ENCODE measurements at regions not wholly inside any gene's neighbourhood (a gene's known extent, or its start where the extent isn't known, plus 50 kb on each side); places are given as distances from the start of the nearest gene placed in this dataset.

- ChIA-PET CTCF (no interaction called here), POLR2A (no interaction called here)
- H3K9me3 Mint-ChIP-seq, result peaks cover 0 to 2% (median 0%) of the 10 kb centered on the region in 5 donors
- H3K4me3 ChIP-seq (ENCODE audit: low read length), result no peak overlapping the region
- peaks cover 3 to 33% of the 10 kb centered on the region in 2 donors for H3K27me3 Mint-ChIP-seq
- no peak for DNase-seq
- H3K9me3 ChIP-seq (ENCODE audit: low read length), result no peaks in the 10 kb centered on the region
- H3K4me1 Mint-ChIP-seq, result no peaks in the 10 kb centered on the region
- no peaks in the 10 kb centered on the region for H3K27me3 ChIP-seq (ENCODE audit: insufficient read depth, low read length, poor library complexity, severe bottlenecking)
- H3K27ac ChIP-seq (ENCODE audit: low read depth, low read length), result no peak overlapping the region
- H3K4me3 Mint-ChIP-seq, result no peak overlapping the region
- peaks cover 0 to 2% (median 0%) of the 10 kb centered on the region in 3 donors for H3K36me3 Mint-ChIP-seq
- peak overlapping the region in 1 of 8 donors; percentile 40 for H3K27ac Mint-ChIP-seq
- H3K4me1 ChIP-seq (ENCODE audit: insufficient read depth, low read length), result no peaks in the 10 kb centered on the region
- H3K36me3 ChIP-seq (ENCODE audit: insufficient read depth, low read length), result no peaks in the 10 kb centered on the region
Observed at GRCh38 chr12:94047781-94048567, 100.4 kb upstream of the PLXNC1 start.

- POLR2A ChIA-PET, result no interaction called here
- Histone ChIP-seq H3K27ac (ENCODE audit: low read depth, low read length) (no peak overlapping the region), H3K4me1 (ENCODE audit: insufficient read depth, low read length) (no peaks in the 10 kb centered on the region), H3K4me3 (ENCODE audit: low read length) (no peak overlapping the region), H3K27me3 (ENCODE audit: insufficient read depth, low read length, poor library complexity, severe bottlenecking) (no peaks in the 10 kb centered on the region), H3K36me3 (ENCODE audit: insufficient read depth, low read length) (no peaks in the 10 kb centered on the region), H3K9me3 (ENCODE audit: low read length) (no peaks in the 10 kb centered on the region)
- CTCF ChIA-PET, result no interaction called here
- Mint-ChIP-seq H3K36me3 (peaks cover 0 to 2% (median 0%) of the 10 kb centered on the region in 3 donors), H3K27ac (no peak overlapping the region), H3K4me1 (no peaks in the 10 kb centered on the region), H3K27me3 (peaks cover 3 to 33% of the 10 kb centered on the region in 2 donors), H3K4me3 (no peak overlapping the region), H3K9me3 (peaks cover 0 to 2% (median 0%) of the 10 kb centered on the region in 5 donors)
- no peak for DNase-seq
Observed at GRCh38 chr12:94048757-94049156, 99.6 kb upstream of the PLXNC1 start.

DNA sequence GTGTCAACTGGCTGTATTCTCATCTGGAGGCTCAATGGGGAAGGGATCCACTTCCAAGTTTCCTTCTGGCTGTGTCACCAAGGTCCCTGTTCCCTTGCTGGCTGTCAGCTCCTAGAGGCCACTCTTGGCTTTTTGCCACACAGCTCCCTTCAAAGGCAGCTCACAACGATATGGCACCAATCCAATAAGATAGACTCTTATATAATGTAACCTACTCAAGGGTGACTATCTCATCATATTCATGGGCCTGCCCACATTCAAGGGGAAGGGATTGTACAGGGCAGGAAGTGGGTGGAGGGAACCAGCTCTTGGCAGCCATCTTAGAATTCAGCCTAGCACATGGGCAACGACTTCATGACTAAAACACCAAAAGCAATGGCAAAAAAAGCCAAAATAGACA, 98.7 kb upstream of the PLXNC1 start:
- H3K27me3 Mint-ChIP-seq, result peaks cover 3 to 33% of the 10 kb centered on the region in 2 donors
- no peak overlapping the region for H3K4me3 Mint-ChIP-seq
- POLR2A ChIA-PET, result no interaction called here

GRCh38 chr12:94053676-94054075, 94.7 kb upstream of the PLXNC1 start:
- DNase-seq, result no peak
- H3K4me3 ChIP-seq (ENCODE audit: low read length), result no peak overlapping the region
- Mint-ChIP-seq H3K27me3 (peaks cover 3 to 32% of the 10 kb centered on the region in 2 donors), H3K9me3 (peaks cover 0 to 3% (median 2%) of the 10 kb centered on the region in 5 donors), H3K4me1 (no peaks in the 10 kb centered on the region), H3K27ac (no peak overlapping the region), H3K36me3 (peaks cover 0 to 2% (median 0%) of the 10 kb centered on the region in 3 donors), H3K4me3 (no peak overlapping the region)
- H3K36me3 ChIP-seq (ENCODE audit: insufficient read depth, low read length), result no peaks in the 10 kb centered on the region
- H3K27me3 ChIP-seq (ENCODE audit: insufficient read depth, low read length, poor library complexity, severe bottlenecking), result no peaks in the 10 kb centered on the region
- ChIA-PET CTCF (interaction anchor here (1.1 kb wide), 1 partner anchor 70 kb away, joined by 3 read pairs; no protein-coding TSS in a partner anchor), POLR2A (no interaction called here)
- no peaks in the 10 kb centered on the region for H3K9me3 ChIP-seq (ENCODE audit: low read length)
- H3K4me1 ChIP-seq (ENCODE audit: insufficient read depth, low read length), result no peaks in the 10 kb centered on the region
- no peak overlapping the region for H3K27ac ChIP-seq (ENCODE audit: low read depth, low read length)

More for the DNA sequence above, 98.7 kb upstream of the PLXNC1 start:
- peaks cover 0 to 3% (median 2%) of the 10 kb centered on the region in 5 donors for H3K9me3 Mint-ChIP-seq
- peaks cover 0 to 2% (median 0%) of the 10 kb centered on the region in 3 donors for H3K36me3 Mint-ChIP-seq
- CTCF ChIA-PET, result no interaction called here
- no peak overlapping the region for H3K27ac ChIP-seq (ENCODE audit: low read depth, low read length)
- H3K36me3 ChIP-seq (ENCODE audit: insufficient read depth, low read length), result no peaks in the 10 kb centered on the region
- H3K4me3 ChIP-seq (ENCODE audit: low read length), result no peak overlapping the region
- DNase-seq, result no peak
- H3K9me3 ChIP-seq (ENCODE audit: low read length), result no peaks in the 10 kb centered on the region
- H3K4me1 ChIP-seq (ENCODE audit: insufficient read depth, low read length), result no peaks in the 10 kb centered on the region
- no peaks in the 10 kb centered on the region for H3K4me1 Mint-ChIP-seq
- H3K27ac Mint-ChIP-seq, result no peak overlapping the region
- H3K27me3 ChIP-seq (ENCODE audit: insufficient read depth, low read length, poor library complexity, severe bottlenecking), result no peaks in the 10 kb centered on the region

- peaks cover 0 to 8% (median 2%) of the 10 kb centered on the region in 3 donors for H3K36me3 Mint-ChIP-seq
- no peaks in the 10 kb centered on the region for H3K9me3 ChIP-seq (ENCODE audit: low read length)
- no peaks in the 10 kb centered on the region for H3K27me3 ChIP-seq (ENCODE audit: insufficient read depth, low read length, poor library complexity, severe bottlenecking)
- ChIA-PET POLR2A (no interaction called here), CTCF (no interaction called here)
- no peak overlapping the region for H3K4me3 ChIP-seq (ENCODE audit: low read length)
- peaks cover 0 to 3% (median 2%) of the 10 kb centered on the region in 5 donors for H3K9me3 Mint-ChIP-seq
- peaks cover 5 to 24% of the 10 kb centered on the region in 2 donors for H3K27me3 Mint-ChIP-seq
- no peaks in the 10 kb centered on the region for H3K4me1 ChIP-seq (ENCODE audit: insufficient read depth, low read length)
- DNase-seq, result no peak
- no peak overlapping the region for H3K27ac ChIP-seq (ENCODE audit: low read depth, low read length)
- no peak overlapping the region for H3K27ac Mint-ChIP-seq
- H3K4me3 Mint-ChIP-seq, result no peak overlapping the region
- no peaks in the 10 kb centered on the region for H3K36me3 ChIP-seq (ENCODE audit: insufficient read depth, low read length)
- H3K4me1 Mint-ChIP-seq, result no peaks in the 10 kb centered on the region
Observed at GRCh38 chr12:94055528-94055927, 92.8 kb upstream of the PLXNC1 start.

DNA sequence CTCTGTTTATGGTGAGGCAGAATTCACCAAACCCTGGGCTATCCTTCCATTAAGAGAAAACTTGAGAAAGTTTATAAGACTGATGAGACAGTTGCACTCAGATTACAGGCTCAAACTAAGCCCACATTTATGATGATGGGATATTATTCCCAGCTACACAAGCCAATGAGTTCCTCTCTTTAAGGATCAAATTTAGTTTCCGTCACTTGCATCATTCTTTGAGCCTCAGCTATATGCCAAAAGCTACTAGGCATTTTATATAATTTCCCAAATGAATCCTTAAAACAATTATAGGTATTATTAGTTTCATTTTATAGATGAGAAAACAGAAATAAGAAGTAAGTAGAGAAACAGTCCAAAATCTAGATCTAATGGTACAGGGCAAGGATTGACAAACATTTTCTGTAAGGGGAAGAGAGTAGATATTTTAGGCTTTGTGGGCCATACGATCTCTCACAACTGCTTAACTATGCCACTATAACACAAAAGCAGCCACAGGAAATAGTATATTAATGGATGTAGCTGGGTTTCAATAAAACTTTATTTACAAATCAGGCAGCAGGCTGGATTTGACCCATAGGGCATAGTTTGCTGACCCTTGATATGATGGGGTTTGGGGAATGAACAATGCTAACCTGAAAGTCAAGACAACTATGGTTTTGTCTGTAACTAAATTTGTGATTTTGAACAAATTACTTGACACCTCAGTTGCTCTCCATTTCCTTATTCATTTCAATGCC, 91.8 kb upstream of the PLXNC1 start:
- Histone ChIP-seq H3K36me3 (ENCODE audit: insufficient read depth, low read length) (no peaks in the 10 kb centered on the region), H3K27me3 (ENCODE audit: insufficient read depth, low read length, poor library complexity, severe bottlenecking) (no peaks in the 10 kb centered on the region), H3K4me3 (ENCODE audit: low read length) (no peak overlapping the region), H3K27ac (ENCODE audit: low read depth, low read length) (no peak overlapping the region), H3K9me3 (ENCODE audit: low read length) (no peaks in the 10 kb centered on the region), H3K4me1 (ENCODE audit: insufficient read depth, low read length) (no peaks in the 10 kb centered on the region)
- Mint-ChIP-seq H3K9me3 (peaks cover 0 to 3% (median 0%) of the 10 kb centered on the region in 5 donors), H3K36me3 (peaks cover 0 to 8% (median 1%) of the 10 kb centered on the region in 3 donors), H3K4me3 (no peak overlapping the region), H3K4me1 (no peaks in the 10 kb centered on the region), H3K27ac (no peak overlapping the region), H3K27me3 (peaks cover 3 to 28% of the 10 kb centered on the region in 2 donors)
- DNase-seq, result no peak
- POLR2A ChIA-PET, result no interaction called here
- CTCF ChIA-PET, result no interaction called here

DNA sequence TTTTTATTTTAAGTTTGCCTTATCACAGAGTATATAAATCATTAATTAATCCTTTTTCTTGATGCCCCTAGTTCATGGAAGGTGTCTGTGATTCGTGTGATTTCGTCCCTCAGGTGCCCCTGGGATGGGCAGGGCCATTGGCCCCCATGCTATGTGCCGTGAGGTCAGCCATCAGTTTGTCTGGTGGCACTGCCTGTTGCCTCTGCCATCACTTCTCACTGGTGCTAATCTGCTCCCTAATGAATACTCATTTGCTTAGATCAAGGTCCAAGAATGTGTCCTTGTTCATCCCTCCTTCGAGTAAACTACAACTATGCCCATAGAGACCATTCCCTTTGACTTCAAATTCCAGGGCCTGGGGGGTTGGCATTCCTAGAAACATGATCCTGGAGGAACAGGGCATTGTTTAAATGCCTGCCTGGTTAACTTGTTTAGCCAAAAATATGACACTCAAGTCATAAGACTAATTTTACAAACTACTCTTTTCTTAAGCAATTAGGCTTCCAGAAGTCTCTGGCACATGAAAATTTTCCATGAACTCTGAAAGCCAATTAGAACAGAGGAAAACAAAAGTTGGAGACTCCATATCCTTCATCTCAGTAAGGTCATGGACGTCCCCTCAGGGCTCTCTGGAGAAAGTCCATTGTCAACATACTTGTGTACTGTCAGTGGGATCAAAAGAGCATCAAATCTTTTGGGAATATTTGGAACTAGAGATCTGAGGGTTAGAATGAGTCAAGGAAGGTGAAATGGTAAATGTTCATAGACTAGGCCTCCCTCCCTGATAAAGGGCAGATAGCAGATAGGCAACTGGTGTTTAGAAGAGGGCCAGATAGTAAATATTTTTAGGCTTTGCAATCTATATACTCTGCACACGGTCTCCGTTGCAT, 90.9 kb upstream of the PLXNC1 start:
- no peak overlapping the region for H3K4me3 ChIP-seq (ENCODE audit: low read length)
- Mint-ChIP-seq H3K4me3 (no peak overlapping the region), H3K9me3 (peaks cover 0 to 5% (median 0%) of the 10 kb centered on the region in 5 donors), H3K27me3 (peaks cover 7 to 31% of the 10 kb centered on the region in 2 donors), H3K27ac (peak overlapping the region in 1 of 8 donors; percentile 28), H3K36me3 (peaks cover 0 to 8% (median 0%) of the 10 kb centered on the region in 3 donors), H3K4me1 (no peaks in the 10 kb centered on the region)
- no peak for DNase-seq
- H3K27me3 ChIP-seq (ENCODE audit: insufficient read depth, low read length, poor library complexity, severe bottlenecking), result no peaks in the 10 kb centered on the region
- POLR2A ChIA-PET, result interaction anchor here (0.6 kb wide), 1 partner anchor 465 kb away, joined by 5 read pairs; no protein-coding TSS in a partner anchor
- no peaks in the 10 kb centered on the region for H3K36me3 ChIP-seq (ENCODE audit: insufficient read depth, low read length)
- H3K9me3 ChIP-seq (ENCODE audit: low read length), result no peaks in the 10 kb centered on the region
- H3K4me1 ChIP-seq (ENCODE audit: insufficient read depth, low read length), result no peaks in the 10 kb centered on the region
- CTCF ChIA-PET, result no interaction called here
- no peak overlapping the region for H3K27ac ChIP-seq (ENCODE audit: low read depth, low read length)

All from CD8-positive, alpha-beta memory T cell (primary cell).